HUES48 (cell line): ENCODE measurements at regions not wholly inside any gene's neighbourhood (a gene's known extent, or its start where the extent isn't known, plus 50 kb on each side); places are given as distances from the start of the nearest gene placed in this dataset.

ENCODE experiments used
- H3K27ac ChIP-seq: one replicate; pipeline ENCODE4 v1.7.0; 2013; ENCODE audit warnings: low read depth, low read length, inconsistent platforms
- H3K27me3 ChIP-seq: 2 replicates; pipeline ENCODE4 v1.6.1; 2013; ENCODE audit warnings: mild to moderate bottlenecking, low read length; ENCODE audit not compliant: control insufficient read depth, insufficient read depth
- H3K36me3 ChIP-seq: 2 replicates; pipeline ENCODE4 v1.6.1; 2013; ENCODE audit warnings: low read length; ENCODE audit not compliant: control insufficient read depth, insufficient read depth
- H3K4me1 ChIP-seq: 2 replicates; pipeline ENCODE4 v1.6.1; 2013; ENCODE audit warnings: mild to moderate bottlenecking, low read length; ENCODE audit not compliant: control insufficient read depth, insufficient read depth
- H3K4me3 ChIP-seq: 2 replicates; pipeline ENCODE4 v1.5.1; 2013; ENCODE audit warnings: mild to moderate bottlenecking, low read depth, low read length
- H3K9ac ChIP-seq: 2 replicates; pipeline ENCODE4 v1.6.1; 2013; ENCODE audit warnings: mild to moderate bottlenecking, low read depth, low read length, moderate library complexity
- H3K9me3 ChIP-seq: 2 replicates; pipeline ENCODE4 v1.6.1; 2013; ENCODE audit warnings: low read length; ENCODE audit not compliant: control insufficient read depth, insufficient read depth

DNA sequence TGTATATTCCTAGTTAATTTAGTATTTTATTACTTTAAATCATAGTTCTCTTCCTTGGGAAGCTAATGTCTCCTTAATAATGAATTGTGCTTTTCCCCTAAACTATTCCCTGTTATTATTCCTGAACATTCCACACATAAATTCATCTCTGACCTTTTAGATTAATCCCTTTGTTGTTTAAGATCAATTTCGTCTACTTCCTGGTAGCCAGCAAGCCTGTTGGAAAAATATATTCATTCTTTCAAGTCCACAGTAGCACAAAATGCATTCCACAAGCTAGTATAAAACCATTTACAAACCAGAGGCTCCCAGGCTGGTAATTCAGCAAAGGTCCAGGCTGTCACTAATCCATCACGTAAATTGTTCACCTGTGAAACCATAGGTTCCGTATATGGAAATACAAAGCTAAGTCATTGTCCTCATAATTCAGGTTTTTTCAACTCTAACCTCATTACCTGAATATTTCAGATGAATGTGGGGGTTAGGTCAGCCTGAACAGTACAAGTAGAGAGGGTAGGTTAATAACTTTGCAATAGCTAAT lies 232.7 kb downstream of the SEC23A start:
- Histone ChIP-seq H3K9ac (no peak overlapping the region), H3K9me3 (no peaks in the 10 kb centered on the region), H3K36me3 (no peaks in the 10 kb centered on the region), H3K4me3 (no peak overlapping the region), H3K4me1 (peaks cover 4% of the 10 kb centered on the region), H3K27ac (no peak overlapping the region), H3K27me3 (no peaks in the 10 kb centered on the region)

DNA sequence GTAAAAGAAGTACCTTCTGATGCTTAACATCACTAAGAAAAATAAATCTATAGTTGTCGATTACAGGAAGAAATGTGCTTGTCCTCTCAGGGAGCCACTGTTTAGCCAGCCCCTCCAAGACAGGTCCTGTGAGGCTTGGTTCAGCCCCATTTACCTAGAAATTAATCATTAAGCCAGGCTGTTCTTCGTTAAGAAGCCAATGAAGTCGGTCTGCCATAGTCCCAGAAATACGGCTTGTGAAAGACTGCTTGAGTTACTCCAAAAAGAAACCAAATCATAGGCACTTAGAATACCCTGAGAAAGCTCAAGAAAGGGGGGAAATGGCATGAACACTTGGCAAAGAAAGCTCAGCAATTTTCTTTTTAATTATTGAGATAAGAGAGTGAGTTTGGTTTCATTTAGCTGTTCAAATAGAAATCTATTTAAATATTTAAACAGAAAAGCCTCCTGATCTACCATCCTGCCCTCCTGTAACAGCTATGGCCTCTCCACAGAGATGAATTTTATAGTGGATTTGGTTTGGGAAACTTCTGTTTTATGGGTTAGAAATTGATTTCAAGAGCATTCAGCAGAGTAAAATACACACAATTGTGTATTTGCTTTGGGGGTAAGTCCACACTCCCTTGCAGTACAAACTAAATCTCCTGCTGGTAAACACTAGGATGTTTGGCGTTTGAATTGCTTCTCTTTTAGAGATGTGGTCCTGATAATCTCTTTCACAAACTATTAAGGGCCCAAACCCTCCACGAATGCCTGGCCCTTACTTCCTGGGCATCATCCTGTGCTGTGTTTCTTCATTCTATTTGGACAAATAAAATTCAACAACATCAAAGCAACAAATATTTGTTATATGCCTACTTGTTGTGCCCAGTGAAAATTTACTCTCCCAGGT lies 234.4 kb downstream of the SEC23A start:
- no peak overlapping the region for H3K27ac ChIP-seq
- no peaks in the 10 kb centered on the region for H3K36me3 ChIP-seq
- no peak overlapping the region for H3K4me3 ChIP-seq
- no peak overlapping the region for H3K9ac ChIP-seq
- H3K27me3 ChIP-seq = no peaks in the 10 kb centered on the region
- peaks cover 4% of the 10 kb centered on the region for H3K4me1 ChIP-seq
- H3K9me3 ChIP-seq = no peaks in the 10 kb centered on the region

DNA sequence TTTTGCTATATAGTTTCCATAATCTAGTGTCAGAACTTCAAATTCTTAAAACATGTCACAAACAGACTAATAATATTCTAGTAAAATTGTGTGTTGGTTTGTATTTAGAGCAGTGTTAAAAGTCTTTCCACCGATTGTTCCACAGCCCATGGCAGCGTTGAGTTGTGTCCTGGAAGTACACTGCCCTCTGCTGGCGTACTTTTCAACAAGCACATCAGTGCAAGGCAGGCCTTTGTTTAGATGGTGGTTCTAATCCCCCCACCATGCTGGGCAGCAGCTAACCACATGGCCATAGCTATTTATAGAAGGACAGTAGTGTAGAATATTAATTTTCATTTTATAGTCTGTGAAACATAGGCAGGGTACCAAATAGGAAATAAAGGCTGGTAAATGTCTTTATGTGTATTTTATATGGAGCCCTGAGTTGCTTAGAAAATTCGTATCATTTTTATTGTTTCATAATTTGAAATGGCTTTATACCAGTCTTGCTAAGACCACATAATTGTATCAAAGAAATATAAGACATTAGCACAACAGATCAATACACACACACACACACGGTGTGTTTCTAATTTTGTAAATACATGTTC lies 235.4 kb downstream of the SEC23A start:
- Histone ChIP-seq H3K4me3 (no peak overlapping the region), H3K36me3 (no peaks in the 10 kb centered on the region), H3K27ac (no peak overlapping the region), H3K9me3 (no peaks in the 10 kb centered on the region), H3K9ac (no peak overlapping the region), H3K4me1 (peaks cover 4% of the 10 kb centered on the region), H3K27me3 (no peaks in the 10 kb centered on the region)

DNA sequence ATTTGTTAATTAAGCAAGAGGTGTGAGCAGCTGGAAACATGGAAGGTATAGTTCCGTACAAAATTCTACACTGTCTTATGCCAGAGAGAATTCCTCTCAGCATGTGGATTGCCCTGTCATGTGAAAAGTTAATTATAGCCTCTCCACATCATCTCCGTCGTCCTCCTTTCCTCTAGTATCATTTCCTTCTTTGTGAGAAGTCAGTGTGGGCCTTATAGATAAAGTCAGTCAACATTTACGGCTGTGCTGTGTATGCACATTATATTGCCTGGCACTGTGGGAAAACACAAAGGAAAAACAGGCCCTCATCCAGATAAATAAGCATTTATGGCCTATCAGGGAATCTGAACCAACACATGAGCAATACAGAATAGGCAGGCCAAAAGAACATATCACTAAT lies 236.6 kb downstream of the SEC23A start:
- Histone ChIP-seq H3K4me3 (no peak overlapping the region), H3K4me1 (peaks cover 4% of the 10 kb centered on the region), H3K27me3 (no peaks in the 10 kb centered on the region), H3K36me3 (no peaks in the 10 kb centered on the region), H3K9me3 (no peaks in the 10 kb centered on the region), H3K9ac (no peak overlapping the region), H3K27ac (no peak overlapping the region)

DNA sequence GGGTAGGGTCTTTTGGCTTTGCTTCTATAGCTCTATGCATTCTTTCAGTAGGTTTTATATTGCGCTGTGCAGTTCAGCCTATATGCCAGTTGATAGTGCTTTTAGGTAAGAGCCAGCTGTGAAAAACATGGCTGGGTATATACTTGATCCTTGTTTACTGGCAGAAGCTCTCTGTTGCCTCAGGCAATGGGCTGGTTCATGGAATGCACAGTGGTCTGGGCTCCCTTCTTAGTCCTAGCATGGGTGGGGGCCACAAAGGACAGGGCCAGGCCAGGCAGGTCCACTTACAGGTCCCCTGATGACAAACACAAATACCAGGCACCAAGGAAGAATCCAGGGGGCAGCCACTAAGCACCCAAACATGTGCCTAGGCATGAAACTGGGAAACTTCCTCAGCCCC lies 240.7 kb downstream of the SEC23A start:
- H3K4me1 ChIP-seq = peaks cover 3% of the 10 kb centered on the region
- H3K9me3 ChIP-seq = no peaks in the 10 kb centered on the region
- H3K9ac ChIP-seq = no peak overlapping the region
- H3K27ac ChIP-seq = no peak overlapping the region
- H3K4me3 ChIP-seq = no peak overlapping the region
- H3K27me3 ChIP-seq = no peaks in the 10 kb centered on the region
- no peaks in the 10 kb centered on the region for H3K36me3 ChIP-seq

DNA sequence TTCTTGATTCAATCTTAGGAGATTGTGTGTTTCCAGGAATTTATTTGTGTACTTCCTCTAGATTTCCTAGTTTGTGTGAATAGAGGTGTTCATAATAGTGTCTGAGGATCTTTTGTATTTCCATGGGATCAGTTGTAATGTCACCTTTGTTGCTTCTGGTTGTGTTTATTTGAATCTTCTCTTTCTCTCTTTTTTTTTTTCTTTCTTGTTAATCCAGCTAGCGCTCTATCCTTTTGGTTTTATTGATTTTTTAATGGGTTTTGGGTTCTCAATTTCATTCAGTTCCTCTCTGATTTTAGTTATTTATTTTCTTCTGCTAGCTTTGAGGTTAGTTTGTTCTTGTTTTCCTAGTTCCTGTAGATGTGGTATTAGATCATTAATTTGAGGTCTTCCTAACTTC lies 242.5 kb downstream of the SEC23A start:
- Histone ChIP-seq H3K9ac (no peak overlapping the region), H3K36me3 (no peaks in the 10 kb centered on the region), H3K27ac (no peak overlapping the region), H3K4me1 (no peaks in the 10 kb centered on the region), H3K9me3 (no peaks in the 10 kb centered on the region), H3K4me3 (no peak overlapping the region), H3K27me3 (no peaks in the 10 kb centered on the region)

DNA sequence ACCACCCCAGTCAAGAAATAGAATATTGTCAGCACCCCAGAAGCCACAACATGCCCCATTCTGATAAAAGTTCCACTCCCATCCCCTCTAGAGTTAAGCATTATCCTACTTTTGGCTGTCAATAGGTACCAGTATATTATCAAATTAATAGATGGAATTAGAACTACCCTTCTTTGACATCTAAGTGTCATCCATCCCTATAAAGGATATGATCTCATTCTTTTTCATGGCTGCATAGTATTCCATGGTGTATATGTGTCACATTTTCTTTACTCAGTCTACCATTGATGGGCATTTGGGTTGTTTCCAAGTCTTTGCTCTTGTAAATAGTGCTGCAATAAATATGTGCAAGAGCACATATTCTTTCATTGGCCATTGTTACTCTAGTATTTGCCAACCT lies 246.2 kb downstream of the SEC23A start:
- Histone ChIP-seq H3K36me3 (no peaks in the 10 kb centered on the region), H3K9me3 (no peaks in the 10 kb centered on the region), H3K4me3 (no peak overlapping the region), H3K4me1 (no peaks in the 10 kb centered on the region), H3K9ac (no peak overlapping the region), H3K27me3 (no peaks in the 10 kb centered on the region), H3K27ac (no peak overlapping the region)

DNA sequence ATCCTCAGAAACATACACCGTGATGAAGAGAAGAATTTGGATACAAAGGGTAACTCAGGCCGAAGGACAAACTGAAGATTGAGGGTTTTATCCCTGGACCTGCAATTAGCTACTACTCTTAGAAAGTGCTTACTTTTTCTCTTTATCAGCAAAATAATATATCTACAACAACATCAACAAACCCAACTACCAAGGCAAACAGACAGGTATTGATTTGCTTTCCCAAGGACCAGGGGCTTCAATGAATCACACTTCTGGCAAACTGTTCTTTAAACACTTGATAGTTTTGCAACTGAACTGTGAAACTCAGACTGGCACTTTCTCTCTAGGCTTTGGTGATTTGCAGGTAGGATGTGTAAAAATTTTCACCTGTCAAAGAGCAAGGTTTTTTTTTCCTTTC lies 247.5 kb downstream of the SEC23A start:
- no peaks in the 10 kb centered on the region for H3K9me3 ChIP-seq
- no peaks in the 10 kb centered on the region for H3K36me3 ChIP-seq
- no peak overlapping the region for H3K4me3 ChIP-seq
- no peak overlapping the region for H3K27ac ChIP-seq
- H3K9ac ChIP-seq = no peak overlapping the region
- H3K4me1 ChIP-seq = no peaks in the 10 kb centered on the region
- H3K27me3 ChIP-seq = no peaks in the 10 kb centered on the region

DNA sequence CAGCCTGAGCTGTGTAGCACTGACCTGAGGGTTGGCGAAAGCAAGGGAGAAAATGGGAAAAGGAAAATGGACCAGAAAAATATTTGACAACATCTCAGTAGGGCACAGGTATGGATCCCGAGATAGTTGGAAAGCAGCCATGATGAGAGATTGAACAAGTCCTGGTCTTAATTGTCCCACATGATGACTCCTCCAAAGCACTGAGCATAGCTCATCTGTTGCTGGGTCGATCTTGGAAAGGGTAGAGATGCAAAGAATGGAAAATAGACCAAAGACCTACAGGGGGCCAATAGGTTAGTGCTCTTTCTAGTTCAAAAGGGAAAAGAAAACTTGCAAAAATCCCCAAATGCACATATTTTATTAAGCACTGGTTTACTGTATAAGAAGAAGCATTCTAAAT lies 251.9 kb downstream of the SEC23A start:
- Histone ChIP-seq H3K4me1 (no peaks in the 10 kb centered on the region), H3K27me3 (no peaks in the 10 kb centered on the region), H3K4me3 (no peak overlapping the region), H3K36me3 (no peaks in the 10 kb centered on the region), H3K9ac (no peak overlapping the region), H3K9me3 (no peaks in the 10 kb centered on the region), H3K27ac (no peak overlapping the region)

DNA sequence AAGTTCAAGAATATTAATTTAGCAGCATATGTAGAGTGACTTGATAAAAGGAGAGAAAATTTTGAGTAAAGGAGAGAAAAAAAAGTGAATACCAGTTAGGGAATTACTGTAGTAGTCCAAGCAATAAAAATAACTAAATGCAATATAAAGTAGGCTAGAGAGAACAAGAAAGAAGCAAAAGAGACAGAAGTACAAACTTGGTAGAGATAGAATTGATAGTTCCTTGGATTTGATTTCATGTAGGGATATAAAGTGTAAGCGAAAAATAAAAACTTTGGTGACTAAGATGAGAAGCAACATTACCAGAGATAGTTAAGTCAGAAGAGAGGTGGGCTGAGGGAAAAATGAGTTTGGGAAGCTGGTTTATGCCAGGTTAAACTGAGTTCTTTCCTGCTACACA lies 252.4 kb downstream of the SEC23A start:
- Histone ChIP-seq H3K36me3 (no peaks in the 10 kb centered on the region), H3K4me3 (no peak overlapping the region), H3K9me3 (no peaks in the 10 kb centered on the region), H3K27me3 (no peaks in the 10 kb centered on the region), H3K27ac (no peak overlapping the region), H3K4me1 (no peaks in the 10 kb centered on the region), H3K9ac (no peak overlapping the region)

DNA sequence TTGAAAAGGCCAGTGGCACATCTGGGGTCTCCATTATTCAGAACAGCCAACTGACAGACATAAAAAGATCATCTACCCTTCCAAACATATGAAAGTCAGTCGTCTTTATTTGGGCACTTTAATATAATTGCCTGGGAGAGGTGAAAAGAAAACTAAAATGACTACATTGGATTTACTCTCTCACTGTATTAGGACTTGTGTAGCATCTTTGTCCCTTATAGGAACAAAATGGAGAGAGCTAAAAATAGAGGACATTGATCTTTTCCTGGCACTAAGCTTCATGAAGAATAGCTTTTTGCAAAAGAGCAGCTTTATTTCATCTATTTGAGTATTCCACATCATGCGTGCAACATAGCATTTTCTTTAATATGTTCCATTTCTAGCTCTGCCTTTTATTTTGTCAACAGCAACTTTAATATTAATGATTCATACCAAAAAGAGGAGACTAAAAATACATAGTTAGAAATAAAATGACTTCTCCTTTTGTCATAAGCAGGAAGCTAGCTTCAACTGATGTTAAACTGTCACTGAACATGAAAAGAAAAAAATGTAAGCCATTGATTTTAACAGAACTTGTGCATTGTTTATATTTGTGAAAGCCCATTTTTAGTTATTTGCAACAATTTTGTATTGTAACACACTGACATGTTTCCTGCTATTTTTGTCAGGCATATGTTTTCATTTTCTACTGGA lies 254.6 kb downstream of the SEC23A start:
- Histone ChIP-seq H3K9ac (no peak overlapping the region), H3K9me3 (no peaks in the 10 kb centered on the region), H3K27ac (no peak overlapping the region), H3K27me3 (no peaks in the 10 kb centered on the region), H3K4me1 (no peaks in the 10 kb centered on the region), H3K36me3 (no peaks in the 10 kb centered on the region), H3K4me3 (no peak overlapping the region)
